Activated naive CD8-positive, alpha-beta T cell (primary cell): ENCODE measurements at regions not wholly inside any gene's neighbourhood (a gene's known extent, or its start where the extent isn't known, plus 50 kb on each side); places are given as distances from the start of the nearest gene placed in this dataset.
"Not testable (repeated sequence)": the region's sequence is repeated elsewhere in the genome, so short reads cannot be mapped to it uniquely, and the experiment has no call there.

Source experiments
- H3K27ac Mint-ChIP-seq: one replicate; pipeline ENCODE4 v1.8.0; 2021; ENCODE audit warnings: mixed read lengths
- H3K27me3 Mint-ChIP-seq: one replicate; pipeline ENCODE4 v1.8.0; 2021; ENCODE audit warnings: mixed read lengths
- H3K36me3 Mint-ChIP-seq: one replicate; pipeline ENCODE4 v1.8.0; 2021; ENCODE audit warnings: mixed read lengths
- H3K4me1 Mint-ChIP-seq: one replicate; pipeline ENCODE4 v1.8.0; 2021; ENCODE audit warnings: low read depth, mixed read lengths
- H3K4me3 Mint-ChIP-seq: one replicate; pipeline ENCODE4 v1.8.0; 2021; ENCODE audit warnings: mild to moderate bottlenecking, mixed read lengths
- H3K9me3 Mint-ChIP-seq: one replicate; pipeline ENCODE4 v1.8.0; 2021; ENCODE audit warnings: low read depth, mixed read lengths

DNA sequence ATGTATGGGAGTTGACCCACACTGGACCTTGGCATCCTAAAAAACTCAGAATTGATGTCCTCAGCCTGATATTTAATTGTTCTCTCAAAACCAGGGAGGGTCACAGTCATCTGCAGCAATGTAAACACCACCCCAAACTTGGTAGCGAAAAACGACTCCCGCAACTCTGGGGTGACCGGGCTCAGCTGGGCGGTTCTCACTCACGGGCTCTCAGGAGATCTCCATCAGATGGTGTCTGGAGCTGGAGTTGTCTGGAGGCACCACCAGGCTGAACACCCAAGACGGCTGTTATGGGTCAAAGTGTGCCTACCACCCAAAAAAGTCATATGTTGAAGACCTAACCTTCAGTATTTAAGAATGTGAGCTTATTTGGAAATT lies 50.9 kb upstream of the NXT1 start:
- H3K4me1 Mint-ChIP-seq, result no peaks in the 10 kb centered on the region
- H3K27ac Mint-ChIP-seq, result no peak overlapping the region
- H3K36me3 Mint-ChIP-seq, result no peaks in the 10 kb centered on the region
- no peaks in the 10 kb centered on the region for H3K9me3 Mint-ChIP-seq
- H3K4me3 Mint-ChIP-seq, result no peak overlapping the region
- H3K27me3 Mint-ChIP-seq, result no peaks in the 10 kb centered on the region

DNA sequence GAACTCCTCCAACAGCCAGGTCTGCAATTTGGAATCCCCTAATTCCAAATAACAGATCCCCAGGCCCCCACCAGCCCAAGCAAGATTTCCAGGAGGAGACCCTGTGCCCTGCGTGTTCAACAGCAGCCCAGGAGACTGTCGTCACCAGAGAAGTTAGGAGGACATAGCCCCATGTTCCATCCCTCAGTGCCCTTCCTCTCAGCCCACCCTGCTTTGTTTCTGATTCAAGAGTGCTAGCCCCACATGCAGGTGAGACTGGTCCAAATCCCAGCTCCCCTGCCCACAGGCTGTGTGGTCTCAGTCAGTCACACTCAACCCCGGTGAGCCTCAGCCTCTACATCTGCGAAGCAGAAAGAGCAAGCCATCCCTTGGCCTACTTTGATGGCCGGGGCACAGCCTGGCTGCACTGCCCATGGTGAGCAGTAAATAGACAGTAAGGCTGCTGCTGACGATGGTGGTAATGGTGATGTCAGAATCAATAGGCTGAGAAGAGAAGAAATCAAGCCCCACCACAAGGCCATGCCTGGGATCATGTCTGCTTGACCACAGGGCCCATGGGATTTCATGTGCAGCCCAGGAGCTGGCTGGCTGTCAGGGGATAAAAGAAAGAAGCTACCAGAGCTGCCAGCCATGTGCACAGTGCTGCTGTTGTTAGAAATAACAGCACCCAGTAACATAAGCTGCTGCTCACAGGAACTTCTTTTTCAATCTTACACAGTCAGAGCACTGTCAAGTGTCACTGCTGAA lies 51.5 kb upstream of the NXT1 start:
- no peaks in the 10 kb centered on the region for H3K36me3 Mint-ChIP-seq
- no peak overlapping the region for H3K4me3 Mint-ChIP-seq
- H3K9me3 Mint-ChIP-seq, result no peaks in the 10 kb centered on the region
- no peak overlapping the region for H3K27ac Mint-ChIP-seq
- no peaks in the 10 kb centered on the region for H3K4me1 Mint-ChIP-seq
- no peaks in the 10 kb centered on the region for H3K27me3 Mint-ChIP-seq

DNA sequence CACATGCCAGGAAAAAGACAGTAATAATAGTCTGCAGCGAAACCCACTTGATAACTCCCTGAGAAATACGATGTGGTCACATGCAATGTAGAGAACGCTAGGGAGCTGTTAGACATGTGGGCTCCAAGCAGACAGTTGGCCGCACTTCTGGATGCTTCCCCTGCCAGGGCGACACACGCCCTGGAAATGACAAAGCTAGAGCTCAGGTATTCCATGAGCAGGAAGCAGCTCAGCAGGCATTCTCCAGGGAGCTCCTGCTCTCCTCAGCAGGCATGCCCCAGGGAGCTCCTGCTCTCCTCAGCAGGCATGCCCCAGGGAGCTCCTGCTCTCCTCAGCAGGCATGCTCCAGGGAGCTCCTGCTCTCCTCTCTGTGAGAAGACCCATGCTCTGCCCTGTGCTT lies 52.4 kb upstream of the NXT1 start:
- Mint-ChIP-seq H3K4me1 (no peaks in the 10 kb centered on the region), H3K9me3 (no peaks in the 10 kb centered on the region), H3K36me3 (no peaks in the 10 kb centered on the region), H3K27me3 (no peaks in the 10 kb centered on the region), H3K4me3 (no peak overlapping the region), H3K27ac (no peak overlapping the region)

DNA sequence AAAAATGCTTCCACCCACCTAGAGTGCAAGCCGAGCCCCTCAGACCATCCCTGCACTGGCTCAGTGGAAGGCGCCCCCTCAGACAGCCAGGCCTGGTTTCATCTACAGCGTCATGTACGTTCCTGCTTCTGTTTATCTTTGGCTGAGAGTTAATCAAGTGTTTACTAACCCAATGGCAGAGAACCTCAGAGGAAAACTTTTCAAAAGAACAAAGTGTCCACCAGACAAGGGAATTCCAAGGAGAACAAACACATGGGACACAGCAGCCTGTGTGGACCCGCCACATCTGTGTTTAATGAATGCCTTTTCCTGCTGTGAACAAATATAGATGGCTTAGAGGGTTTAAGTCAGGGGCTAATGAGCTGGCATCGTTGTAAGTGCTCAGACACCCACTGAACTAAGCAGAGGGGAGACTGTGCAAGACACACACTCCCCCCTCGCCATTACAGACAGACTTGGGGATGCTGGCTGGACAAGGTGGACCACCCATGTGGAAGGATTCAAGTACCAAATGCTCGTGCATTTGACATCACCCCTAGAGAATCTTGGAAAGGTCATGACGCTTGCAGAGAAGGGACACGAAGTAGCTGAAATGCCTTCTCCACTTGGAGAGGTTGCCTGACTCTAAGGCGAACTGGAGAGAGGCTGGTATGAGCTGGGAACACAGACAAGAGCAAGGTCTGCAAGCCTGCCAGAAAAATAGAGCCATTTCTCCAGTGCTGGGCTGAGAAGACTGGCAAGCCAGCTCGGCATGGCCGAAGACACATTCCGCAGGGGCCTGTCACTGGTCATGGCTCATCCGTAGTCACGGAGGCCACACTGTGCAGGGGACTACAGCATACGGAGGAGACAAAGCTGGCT lies 53.5 kb upstream of the NXT1 start:
- H3K27me3 Mint-ChIP-seq, result no peaks in the 10 kb centered on the region
- H3K9me3 Mint-ChIP-seq, result no peaks in the 10 kb centered on the region
- H3K27ac Mint-ChIP-seq, result no peak overlapping the region
- no peaks in the 10 kb centered on the region for H3K4me1 Mint-ChIP-seq
- H3K36me3 Mint-ChIP-seq, result no peaks in the 10 kb centered on the region
- no peak overlapping the region for H3K4me3 Mint-ChIP-seq

DNA sequence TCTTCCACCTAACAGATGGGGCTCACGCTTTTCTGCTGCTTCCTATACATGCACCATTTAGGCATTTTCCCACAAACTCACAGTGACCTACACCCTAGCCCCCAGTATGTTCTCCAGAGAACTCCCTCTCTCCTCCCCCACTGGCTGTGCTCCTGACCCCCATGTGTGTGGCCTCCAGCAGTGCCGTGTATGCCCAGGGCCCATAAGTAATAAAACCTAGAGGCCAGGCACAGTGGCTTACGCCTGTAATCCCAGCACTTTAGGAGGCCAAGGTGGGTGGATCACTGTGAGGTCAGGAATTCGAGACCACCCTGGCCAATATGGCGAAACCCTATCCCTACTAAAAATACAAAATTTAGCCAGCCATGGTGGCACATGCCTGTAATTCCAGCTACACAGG lies 54.7 kb upstream of the NXT1 start:
- H3K36me3 Mint-ChIP-seq, result no peaks in the 10 kb centered on the region
- no peak overlapping the region for H3K27ac Mint-ChIP-seq
- no peaks in the 10 kb centered on the region for H3K9me3 Mint-ChIP-seq
- H3K4me1 Mint-ChIP-seq, result no peaks in the 10 kb centered on the region
- H3K4me3 Mint-ChIP-seq, result no peak overlapping the region
- H3K27me3 Mint-ChIP-seq, result no peaks in the 10 kb centered on the region

DNA sequence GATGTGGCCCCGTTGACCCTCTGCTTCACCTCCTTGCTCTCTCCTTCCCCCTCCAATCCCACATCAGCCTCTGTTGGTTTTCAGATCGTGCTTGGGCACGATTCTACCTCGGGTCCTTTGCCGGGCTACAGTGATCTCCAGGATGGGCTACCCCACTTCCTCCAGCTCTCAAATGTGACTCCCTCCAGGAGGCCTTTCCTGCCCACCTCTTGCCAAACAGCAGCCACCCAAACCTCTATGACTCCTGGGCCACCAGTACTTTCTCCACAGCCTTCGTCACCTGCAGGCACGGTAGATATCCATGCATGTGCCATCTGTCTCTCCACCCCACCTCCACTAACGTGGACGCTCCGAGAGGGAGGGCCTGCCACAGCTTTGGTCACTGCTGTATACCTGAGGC lies 55.9 kb upstream of the NXT1 start:
- Mint-ChIP-seq H3K9me3 (no peaks in the 10 kb centered on the region), H3K27ac (no peak overlapping the region), H3K36me3 (no peaks in the 10 kb centered on the region), H3K4me3 (no peak overlapping the region), H3K4me1 (no peaks in the 10 kb centered on the region), H3K27me3 (peaks cover 1% of the 10 kb centered on the region)

DNA sequence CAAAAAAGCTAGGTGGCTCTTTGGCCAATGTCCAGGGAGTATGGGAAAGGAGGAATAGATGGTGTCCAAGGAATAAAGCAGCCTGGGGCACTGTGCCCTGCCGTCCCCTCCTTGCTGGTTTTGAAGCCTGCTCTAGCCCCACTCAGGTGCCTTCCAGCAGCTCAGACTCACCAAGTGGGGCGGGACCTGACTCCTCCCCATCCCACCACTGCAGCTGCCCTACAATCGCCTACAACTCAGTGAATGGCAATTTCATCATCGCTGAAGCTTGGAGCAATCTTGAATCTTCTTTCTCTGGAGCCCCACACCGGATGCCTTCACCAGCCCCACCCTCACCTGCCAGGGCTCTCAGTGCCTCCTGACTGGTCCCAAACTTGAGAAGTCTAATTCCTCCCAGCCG lies 56.4 kb upstream of the NXT1 start:
- H3K27ac Mint-ChIP-seq, result no peak overlapping the region
- no peaks in the 10 kb centered on the region for H3K4me1 Mint-ChIP-seq
- no peaks in the 10 kb centered on the region for H3K9me3 Mint-ChIP-seq
- H3K4me3 Mint-ChIP-seq, result no peak overlapping the region
- no peaks in the 10 kb centered on the region for H3K36me3 Mint-ChIP-seq
- peaks cover 1% of the 10 kb centered on the region for H3K27me3 Mint-ChIP-seq

DNA sequence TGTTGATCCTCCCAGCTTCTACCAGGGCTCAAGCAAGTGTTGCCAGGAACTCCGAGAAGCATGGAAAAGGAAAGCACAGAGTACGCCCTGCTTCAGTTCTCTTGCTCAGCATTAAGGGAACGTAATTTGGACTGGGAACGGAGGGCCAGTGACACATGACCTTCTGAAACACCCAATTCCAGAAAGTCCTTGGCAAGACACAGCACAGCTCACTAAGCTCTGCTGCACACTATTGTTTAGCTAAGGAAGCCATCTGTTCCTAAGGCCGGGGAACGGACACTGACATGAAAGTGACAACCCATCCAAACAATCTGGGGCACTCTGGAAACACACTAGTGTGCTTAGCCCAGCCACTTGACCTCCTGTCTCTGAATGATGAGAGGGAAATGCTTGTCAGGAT lies 56.9 kb upstream of the NXT1 start:
- Mint-ChIP-seq H3K36me3 (no peaks in the 10 kb centered on the region), H3K27ac (no peak overlapping the region), H3K4me1 (no peaks in the 10 kb centered on the region), H3K9me3 (no peaks in the 10 kb centered on the region), H3K27me3 (peaks cover 1% of the 10 kb centered on the region), H3K4me3 (no peak overlapping the region)

DNA sequence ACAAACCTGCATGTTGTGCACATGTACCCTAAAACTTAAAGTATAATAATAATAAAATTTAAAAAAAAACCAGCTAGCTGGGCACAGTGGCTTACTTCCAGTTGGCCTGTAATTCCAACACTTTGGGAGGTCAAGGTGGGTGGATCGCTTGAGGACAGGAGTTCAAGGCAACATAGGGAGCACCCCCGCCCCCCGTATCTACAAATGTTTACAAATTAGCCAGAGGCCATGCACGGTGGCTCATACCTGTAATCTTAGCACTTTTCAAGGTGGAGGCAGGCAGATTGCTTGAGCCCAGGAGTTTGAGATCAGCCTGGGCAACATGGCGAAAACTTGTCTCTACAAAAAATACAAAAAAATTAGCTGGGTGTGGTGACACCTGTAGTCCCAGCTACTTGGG lies 58.3 kb upstream of the NXT1 start:
- not testable (repeated sequence) for H3K36me3 Mint-ChIP-seq, H3K27ac Mint-ChIP-seq, H3K4me1 Mint-ChIP-seq, H3K4me3 Mint-ChIP-seq, H3K27me3 Mint-ChIP-seq, H3K9me3 Mint-ChIP-seq

DNA sequence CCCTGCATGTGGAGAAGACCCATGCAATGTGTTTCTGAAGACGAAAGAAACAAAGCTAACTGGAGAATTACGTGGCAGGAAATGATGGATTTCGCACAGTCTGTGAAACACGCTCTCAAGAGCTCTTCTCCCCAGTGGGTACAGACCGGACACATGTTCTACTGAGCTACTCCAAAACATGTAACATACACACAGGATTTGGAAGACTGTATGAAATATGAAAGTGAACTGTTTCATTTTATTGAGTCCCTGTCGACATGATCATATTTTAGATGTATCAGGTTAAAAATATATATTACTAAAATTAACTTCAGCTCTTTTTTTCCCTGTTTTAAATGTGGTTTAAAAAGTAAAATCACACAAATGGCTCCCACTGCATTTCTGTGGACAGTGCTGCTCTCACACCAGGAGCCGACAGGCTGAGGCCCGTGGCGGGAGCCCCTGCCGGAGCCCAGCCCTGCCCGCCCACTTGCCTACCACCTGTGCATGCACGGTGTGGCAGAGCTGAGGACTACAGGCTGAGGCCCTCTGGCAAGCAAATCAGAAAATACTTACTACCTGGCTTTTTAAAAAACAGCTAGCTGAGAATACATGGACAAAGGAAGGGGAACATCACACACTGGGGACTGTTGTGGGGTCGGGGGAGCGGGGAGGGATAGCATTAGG lies 58.9 kb upstream of the NXT1 start:
- no peak overlapping the region for H3K27ac Mint-ChIP-seq
- no peaks in the 10 kb centered on the region for H3K36me3 Mint-ChIP-seq
- peaks cover 1% of the 10 kb centered on the region for H3K27me3 Mint-ChIP-seq
- H3K9me3 Mint-ChIP-seq, result no peaks in the 10 kb centered on the region
- H3K4me1 Mint-ChIP-seq, result no peaks in the 10 kb centered on the region
- no peak overlapping the region for H3K4me3 Mint-ChIP-seq

DNA sequence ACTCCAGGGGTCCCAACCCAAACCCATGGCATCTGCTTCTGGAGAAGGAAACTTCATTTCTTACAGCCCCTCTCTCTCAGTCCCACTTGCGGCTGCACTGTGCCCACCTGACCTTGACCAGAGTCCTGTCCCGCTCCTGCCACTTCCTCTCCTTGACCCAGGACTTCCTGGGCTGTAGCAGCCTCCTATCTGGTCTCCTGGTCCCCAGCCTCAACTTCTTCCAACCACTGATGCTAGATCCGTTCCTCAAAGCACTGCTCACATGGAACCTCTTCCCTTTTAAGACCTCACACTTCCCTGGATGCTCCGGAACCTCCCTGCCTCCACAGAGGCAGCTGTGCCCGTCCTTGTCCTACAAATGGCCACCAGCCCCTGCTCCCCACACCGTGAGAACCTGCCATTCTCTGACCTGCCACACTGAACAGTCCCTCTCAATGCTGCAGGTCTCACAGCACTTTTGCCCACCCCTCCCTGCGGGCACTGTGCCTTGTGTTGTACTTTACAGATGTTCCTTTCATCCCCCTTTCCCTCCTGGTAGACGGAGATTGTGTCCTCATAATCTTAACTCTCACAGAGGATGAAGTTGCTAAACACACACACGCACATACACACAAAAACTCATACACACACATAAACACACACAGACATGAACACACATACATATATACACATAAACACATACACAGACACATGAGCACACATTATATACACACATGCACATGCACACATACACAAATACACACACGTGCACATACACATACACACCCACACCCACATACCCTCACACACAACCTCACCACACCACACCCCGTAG lies 59.6 kb upstream of the NXT1 start:
- Mint-ChIP-seq H3K27me3 (peaks cover 1% of the 10 kb centered on the region), H3K9me3 (no peaks in the 10 kb centered on the region), H3K4me1 (no peaks in the 10 kb centered on the region), H3K36me3 (no peaks in the 10 kb centered on the region), H3K4me3 (no peak overlapping the region), H3K27ac (no peak overlapping the region)

DNA sequence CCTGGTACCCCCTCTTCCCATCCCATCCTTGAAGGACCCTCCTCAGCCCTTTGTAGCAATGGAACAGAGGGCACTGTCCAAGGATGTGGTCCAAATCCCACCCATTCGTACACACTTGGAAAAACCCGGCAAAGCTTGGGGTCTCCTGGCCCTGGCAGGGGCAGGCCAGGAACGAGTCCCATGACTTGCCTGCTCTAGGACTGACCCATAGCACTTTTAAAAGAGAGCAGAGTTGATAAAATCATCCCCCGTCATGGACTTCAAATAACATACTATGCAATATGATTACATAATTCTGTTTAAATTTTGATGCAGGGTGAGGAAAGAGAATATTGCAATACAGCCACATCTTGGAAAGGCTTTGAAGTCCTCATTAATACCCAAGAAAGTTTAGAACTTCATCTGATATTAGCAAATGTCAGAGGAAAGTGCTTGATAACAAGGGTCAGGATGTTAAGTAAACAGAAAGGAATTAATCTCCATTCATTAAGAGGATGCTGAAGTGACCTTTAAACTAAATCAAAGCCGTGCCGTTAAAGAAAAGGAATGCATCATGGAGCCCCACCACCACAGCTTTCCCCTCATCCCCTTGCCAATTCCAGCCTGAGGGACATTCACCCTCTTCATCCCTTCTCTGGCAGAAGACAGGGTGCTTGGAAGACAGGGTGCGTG lies 60.7 kb upstream of the NXT1 start:
- peaks cover 1% of the 10 kb centered on the region for H3K27me3 Mint-ChIP-seq
- H3K4me1 Mint-ChIP-seq, result no peaks in the 10 kb centered on the region
- no peak overlapping the region for H3K4me3 Mint-ChIP-seq
- H3K9me3 Mint-ChIP-seq, result no peaks in the 10 kb centered on the region
- H3K36me3 Mint-ChIP-seq, result no peaks in the 10 kb centered on the region
- H3K27ac Mint-ChIP-seq, result no peak overlapping the region

DNA sequence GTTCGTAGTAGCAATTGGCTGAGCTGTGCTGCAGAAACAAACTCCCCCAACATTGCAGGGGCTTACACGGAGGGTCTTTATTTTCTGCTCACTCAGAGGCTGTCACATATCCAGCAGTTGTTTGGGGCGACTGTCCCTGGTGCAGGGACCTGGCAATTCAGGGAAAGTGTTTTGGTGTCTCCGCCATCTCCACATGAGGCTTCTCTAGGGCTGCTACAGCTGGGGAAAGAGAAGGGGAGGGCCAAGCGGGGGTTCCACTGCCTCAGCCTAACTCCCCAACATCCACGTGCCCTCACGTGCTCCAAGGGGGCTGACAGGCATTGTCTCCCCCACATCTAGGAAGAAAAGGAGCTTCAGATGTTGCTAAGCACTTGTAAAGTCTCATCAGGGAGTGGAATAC lies 61.3 kb upstream of the NXT1 start:
- Mint-ChIP-seq H3K9me3 (no peaks in the 10 kb centered on the region), H3K4me1 (no peaks in the 10 kb centered on the region), H3K27ac (no peak overlapping the region), H3K36me3 (no peaks in the 10 kb centered on the region), H3K27me3 (peaks cover 1% of the 10 kb centered on the region), H3K4me3 (no peak overlapping the region)

DNA sequence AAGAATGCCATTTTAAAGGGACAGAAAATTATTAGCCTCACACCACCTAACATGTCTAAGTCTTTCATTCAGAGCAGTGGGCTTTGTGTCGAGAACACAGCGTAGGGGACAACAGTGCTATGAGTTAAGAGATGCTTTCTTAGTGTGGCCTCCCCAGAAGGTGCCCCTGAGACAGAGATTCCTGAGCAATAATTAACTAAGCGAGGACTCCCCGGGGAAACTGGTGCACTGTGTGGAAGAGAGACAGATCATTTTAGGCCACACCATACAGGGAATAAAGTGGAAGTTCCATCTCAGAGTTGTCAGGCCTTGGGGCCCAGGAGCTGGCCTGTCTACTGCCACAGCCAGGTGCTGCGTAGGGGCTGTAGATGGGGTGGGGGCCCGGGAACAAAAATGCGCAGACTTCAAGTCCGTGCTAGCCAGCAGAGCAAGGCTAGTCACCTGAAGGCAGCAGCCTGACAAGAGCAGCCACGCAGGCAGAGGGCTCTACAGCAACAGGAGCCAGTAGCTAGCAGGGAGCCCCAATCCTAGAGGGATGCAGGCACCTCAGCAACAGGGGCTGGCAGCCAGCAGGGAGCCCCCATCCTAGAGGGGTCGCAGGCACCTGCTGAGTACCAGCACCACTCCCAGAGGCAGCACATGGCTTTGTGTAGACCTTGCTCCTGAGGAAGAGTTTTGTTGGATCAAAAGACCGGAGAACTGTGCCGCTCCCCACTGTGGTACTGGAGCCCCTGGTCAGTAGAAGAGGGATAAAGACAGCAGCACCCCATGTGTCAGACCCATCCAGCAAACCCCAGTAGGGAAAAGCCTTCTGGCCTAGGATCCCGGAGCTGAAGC lies 63.0 kb upstream of the NXT1 start:
- H3K27me3 Mint-ChIP-seq, result peaks cover 1% of the 10 kb centered on the region
- H3K4me1 Mint-ChIP-seq, result no peaks in the 10 kb centered on the region
- H3K9me3 Mint-ChIP-seq, result no peaks in the 10 kb centered on the region
- no peaks in the 10 kb centered on the region for H3K36me3 Mint-ChIP-seq
- H3K4me3 Mint-ChIP-seq, result no peak overlapping the region
- H3K27ac Mint-ChIP-seq, result no peak overlapping the region
